GM18870 (cell line): ENCODE measurements at regions not wholly inside any gene's neighbourhood (a gene's known extent, or its start where the extent isn't known, plus 50 kb on each side); places are given as distances from the start of the nearest gene placed in this dataset.

Experiments
- ATAC-seq: cut with Tn5 transposase; IDR thresholded peaks from one replicate; pipeline ENCODE4 v1.9.1; 2021; ENCODE audit warnings: moderate library complexity; ENCODE audit not compliant: unreplicated experiment

DNA sequence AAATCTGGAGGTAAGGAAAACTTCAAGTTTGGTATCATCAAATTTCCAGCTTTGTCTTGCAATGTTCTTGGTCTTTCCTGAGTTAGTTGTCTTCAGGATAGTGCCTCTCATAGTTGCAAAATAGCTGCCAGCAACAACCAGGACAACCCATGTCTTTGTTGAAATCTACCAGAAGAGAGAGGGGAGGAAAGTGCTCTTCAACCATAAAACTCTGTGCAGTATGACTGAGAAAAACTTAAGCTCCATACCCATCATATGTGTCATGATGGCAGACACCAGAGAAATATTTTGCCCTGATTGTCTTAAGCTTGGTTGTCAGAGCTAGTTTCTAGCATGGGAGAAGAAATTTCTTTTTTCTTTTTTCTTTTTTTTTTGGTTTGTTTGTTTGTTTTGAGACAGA is 103.3 kb downstream of the SPRY2 start:
- no peak for ATAC-seq

DNA sequence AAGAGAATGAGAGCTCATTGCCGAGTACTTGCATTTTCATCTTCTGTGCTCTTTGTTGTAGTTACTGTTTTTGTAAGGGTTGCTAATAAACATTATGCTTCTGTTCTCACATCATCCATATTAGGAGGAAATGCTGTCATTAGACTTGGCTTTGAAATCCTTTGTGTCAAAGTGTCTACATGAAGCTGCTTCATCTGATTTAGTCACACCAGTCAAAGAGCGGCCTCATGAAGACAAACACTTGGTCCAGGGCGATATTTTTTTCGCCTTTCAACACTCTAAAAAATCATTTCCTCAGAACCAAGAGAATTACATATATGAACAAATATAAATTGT is 105.0 kb downstream of the SPRY2 start:
- peak; percentile 18 for ATAC-seq

DNA sequence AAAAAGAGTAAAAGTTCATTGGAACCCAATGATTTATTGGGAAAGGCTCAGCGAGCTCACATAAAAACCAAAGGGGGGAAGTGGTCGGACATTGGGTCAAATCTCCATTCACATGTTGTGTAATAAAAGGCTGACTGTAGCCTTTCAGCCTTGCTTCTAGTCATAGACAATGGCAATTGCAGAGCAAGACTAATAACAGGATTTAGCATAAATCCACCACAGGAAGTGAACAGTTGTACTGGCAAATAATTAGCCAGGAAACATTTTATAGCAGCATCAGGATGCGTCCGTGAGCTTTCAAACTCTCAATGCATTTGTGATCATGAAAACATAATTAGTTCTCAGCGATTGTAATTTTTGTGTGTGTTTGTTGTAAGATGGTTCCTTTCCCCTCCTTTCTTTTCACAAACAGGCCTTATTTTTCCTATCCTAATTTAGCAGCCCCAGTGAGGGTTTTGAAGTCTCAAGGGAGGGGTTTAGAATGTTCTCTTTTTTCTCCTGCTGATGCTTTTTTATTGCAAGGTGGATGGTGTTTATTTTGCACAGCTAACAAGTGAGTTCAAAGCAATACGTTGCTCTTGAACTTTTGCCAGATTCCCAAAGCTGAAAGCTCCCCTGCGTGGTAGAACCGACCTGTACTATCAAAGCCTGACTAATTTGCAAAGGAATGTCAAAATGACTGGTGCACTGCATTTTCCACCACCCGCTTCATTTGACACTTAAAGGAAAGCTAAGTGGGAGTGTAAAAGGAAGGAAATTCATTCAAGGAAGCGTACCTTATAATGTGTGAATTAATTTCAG is 105.6 kb downstream of the SPRY2 start:
- ATAC-seq, result peak; percentile 97

DNA sequence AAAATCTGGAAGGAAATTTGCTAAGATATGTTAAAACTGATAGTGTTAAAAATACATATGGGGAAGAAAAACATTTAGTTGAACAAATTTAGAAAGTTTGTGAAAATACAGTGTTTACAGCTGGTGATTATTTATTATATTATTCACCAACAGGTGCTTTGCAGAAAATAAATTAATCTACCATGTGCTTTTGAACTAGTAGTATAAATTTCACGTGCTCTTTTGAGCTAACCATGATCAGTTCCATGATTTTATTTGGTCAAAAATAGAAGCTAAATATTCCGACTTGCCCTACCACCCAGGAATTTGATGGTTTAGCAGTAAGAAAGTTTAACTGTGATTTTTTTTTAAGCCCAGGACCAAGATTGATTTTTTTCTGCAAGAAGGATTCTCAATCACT is 113.3 kb downstream of the SPRY2 start:
- ATAC-seq, result no peak

DNA sequence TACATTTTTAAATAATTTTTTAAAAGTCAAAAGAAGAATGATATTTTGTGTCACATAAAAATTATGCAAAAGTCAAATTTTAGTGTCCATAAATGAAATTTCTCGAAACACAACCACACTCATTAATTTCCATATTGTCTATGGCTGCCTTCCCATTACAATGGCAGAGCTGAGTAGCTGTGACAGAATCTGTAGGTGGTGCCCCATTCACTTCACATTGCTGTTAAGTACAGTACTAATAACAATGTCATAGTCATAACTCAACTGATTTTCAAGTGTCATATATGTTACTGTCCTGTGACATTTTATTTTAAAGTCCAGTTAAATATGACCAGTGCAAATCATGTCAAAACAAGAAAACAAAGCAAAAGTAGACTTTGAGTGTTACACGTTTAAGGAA is 114.3 kb downstream of the SPRY2 start:
- no peak for ATAC-seq

GRCh38 chr13:80224468-80224867 is 116.5 kb downstream of the SPRY2 start:
- ATAC-seq, result no peak

GRCh38 chr13:80217614-80218456 is 123.1 kb downstream of the SPRY2 start:
- ATAC-seq, result no peak

GRCh38 chr13:80215368-80215767 is 125.6 kb downstream of the SPRY2 start:
- ATAC-seq, result no peak

GRCh38 chr13:80214521-80214991 is 126.4 kb downstream of the SPRY2 start:
- peak; percentile 53 for ATAC-seq

GRCh38 chr13:80214050-80214449 is 126.9 kb downstream of the SPRY2 start:
- no peak for ATAC-seq

- no peak for ATAC-seq
Observed at GRCh38 chr13:80213201-80213600, 127.7 kb downstream of the SPRY2 start.

GRCh38 chr13:80211566-80211965 is 129.4 kb downstream of the SPRY2 start:
- ATAC-seq, result no peak

DNA sequence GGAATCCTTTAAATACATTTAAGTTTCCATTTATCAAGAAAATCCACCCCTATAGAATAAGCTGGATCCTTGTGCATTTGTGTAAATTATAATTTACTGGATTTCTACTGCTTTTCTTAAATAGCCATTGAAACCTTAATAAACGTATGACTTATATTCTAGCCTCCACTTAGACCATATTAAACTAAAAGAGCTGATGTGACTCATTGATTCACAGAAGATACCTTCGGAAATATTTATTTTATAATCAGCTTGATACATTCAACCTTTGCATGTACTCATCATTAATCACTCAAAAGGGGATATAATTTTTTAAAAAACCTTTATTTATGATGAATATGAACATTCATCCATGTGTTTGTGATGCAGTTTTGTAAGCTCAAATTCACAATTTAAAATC is 136.3 kb downstream of the SPRY2 start:
- no peak for ATAC-seq

DNA sequence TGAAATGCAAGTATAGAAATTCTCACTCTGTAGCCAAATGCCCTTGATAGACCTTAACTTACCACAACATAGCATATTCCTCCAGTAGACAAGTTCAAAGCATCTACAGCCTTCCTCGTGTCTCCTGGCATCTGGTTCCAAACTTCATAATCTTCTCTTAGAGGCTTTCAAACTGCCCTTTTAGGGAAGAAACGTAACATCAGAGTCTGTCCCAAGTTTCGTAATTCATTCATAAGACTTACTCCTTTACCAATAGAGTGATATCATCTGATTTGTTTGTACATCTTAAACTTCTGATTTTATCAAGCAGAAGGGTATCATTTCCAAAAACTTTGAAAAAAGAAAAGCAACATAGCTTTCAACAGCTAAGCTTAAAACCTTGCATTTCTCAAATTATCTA is 137.4 kb downstream of the SPRY2 start:
- ATAC-seq, result no peak

- ATAC-seq, result no peak
Observed at GRCh38 chr13:80201694-80202468, 139.0 kb downstream of the SPRY2 start.

- ATAC-seq, result no peak
Observed at GRCh38 chr13:80199585-80200292, 141.2 kb downstream of the SPRY2 start.

GRCh38 chr13:80199067-80199466 is 141.9 kb downstream of the SPRY2 start:
- ATAC-seq, result no peak

DNA sequence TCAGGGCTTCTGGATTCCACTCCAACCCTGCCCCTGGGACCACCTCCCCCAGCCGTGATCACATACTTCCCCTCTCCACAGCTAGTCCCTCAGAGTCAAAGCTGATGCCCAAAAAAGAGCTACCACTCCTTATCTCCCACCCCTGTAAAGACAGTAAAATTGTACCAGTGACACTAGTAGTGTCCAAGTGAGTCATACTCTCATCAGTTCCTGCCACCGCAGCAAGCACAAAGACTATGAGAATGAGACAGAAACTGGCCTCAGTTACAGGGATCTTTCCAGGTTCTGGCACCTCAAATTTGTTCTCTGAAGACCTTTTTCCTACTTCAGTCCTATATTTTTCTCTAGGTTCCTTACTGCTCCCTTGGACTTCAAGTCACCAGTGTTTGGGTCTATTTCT is 144.2 kb downstream of the SPRY2 start:
- ATAC-seq, result no peak

GRCh38 chr13:80195649-80196048 is 145.3 kb downstream of the SPRY2 start:
- no peak for ATAC-seq

DNA sequence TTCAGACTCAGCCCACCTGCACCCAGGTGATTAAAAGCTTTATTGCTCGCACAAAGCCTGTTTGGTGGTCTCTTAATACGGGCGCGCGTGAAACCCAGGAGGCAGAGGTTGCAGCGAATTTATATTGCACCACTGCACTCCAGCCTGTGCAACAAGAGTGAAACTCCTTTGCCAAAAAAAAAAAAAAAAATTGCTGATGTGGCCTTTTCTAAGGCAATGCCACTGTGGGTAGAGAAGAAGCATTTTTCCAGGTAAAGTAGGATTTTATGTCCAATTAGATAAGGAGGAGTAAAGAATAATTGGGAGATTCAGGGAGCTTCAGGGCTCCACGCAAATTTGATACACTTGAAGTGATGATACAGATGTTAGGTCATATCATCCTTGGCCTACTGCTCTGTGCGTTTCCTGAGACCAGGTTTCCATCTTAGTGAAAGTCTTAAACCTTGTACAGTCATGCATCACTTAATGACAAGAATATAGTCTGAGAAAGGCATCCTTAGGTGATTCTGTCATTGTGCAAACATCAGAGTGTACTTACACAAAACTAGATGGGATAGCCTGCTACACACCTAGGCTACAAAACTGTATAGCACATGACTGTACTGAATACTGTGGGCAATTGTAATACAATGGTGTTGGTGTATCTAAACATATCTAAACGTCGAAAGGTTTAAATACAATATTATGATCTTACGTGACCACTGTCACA is 150.9 kb downstream of the SPRY2 start:
- no peak for ATAC-seq
